Body of pancreas (tissue), 4 donors: ENCODE measurements at regions not wholly inside any gene's neighbourhood (a gene's known extent, or its start where the extent isn't known, plus 50 kb on each side); places are given as distances from the start of the nearest gene placed in this dataset.

Experiments
- ATAC-seq: fragments of 150-250 bp; one replicate; pipeline ENCODE4 v1.9.1; 2016
- DNase-seq, 4 donors: peaks; one replicate each; pipeline ENCODE4 v3.0.0-alpha.2; 2019
- H3K27ac ChIP-seq, 4 donors: fragments of 200-600 bp; sonication (generic); 1 replicate in 3 of 4; 2 replicates in 1 of 4; pipeline versions ENCODE4 v1.5.1 to v1.6.1; 2016 to 2019; ENCODE audit warnings: mild to moderate bottlenecking in 1 of 4, mixed read lengths in 1 of 4, moderate library complexity in 1 of 4
- H3K27me3 ChIP-seq, 2 donors: fragments of 200-600 bp; sonication (generic); one replicate each; pipeline ENCODE4 v1.6.0; 2016; ENCODE audit warnings: mild to moderate bottlenecking in 1 of 2
- H3K36me3 ChIP-seq, 2 donors: fragments of 200-600 bp; sonication (generic); replicated peaks in 1 of 2; 2 replicates each; pipeline ENCODE4 v1.5.1; 2016; ENCODE audit warnings: low read depth in 2 of 2; ENCODE audit not compliant: insufficient read depth in 1 of 2
- H3K4me1 ChIP-seq: fragments of 200-600 bp; sonication (generic); one replicate; pipeline ENCODE4 v1.6.0; 2016
- H3K4me3 ChIP-seq, 2 donors: fragments of 200-600 bp; sonication (generic); 1 replicate in 1 of 2; 2 replicates in 1 of 2; pipeline ENCODE4 v1.5.1; 2016 to 2019
- H3K9me3 ChIP-seq, 3 donors: fragments of 200-600 bp; sonication (generic); 1 replicate in 2 of 3; 2 replicates in 1 of 3; pipeline ENCODE4 v1.5.1; 2016
- POLR2A ChIP-seq, 3 donors: fragments of 450-650 bp; IDR thresholded peaks; one replicate each; pipeline ENCODE4 v1.6.1; 2016; ENCODE audit warnings: antibody characterized with exemption in 3 of 3, mild to moderate bottlenecking in 2 of 3
- WGBS, 2 donors: methylation state at CpG; one replicate each; pipeline ENCODE4 v1.1.5; 2017; 5-methylcytosine and 5-hydroxymethylcytosine counted together
- intact Hi-C: fragments of 100-400 bp; cut with DNase I; formaldehyde crosslinking; loops from one replicate; pipeline ENCODE4 v1.15.1; 2023
- TF ChIP-seq, protein P1 (sequence below), 7 experiments: fragments of 450-650 bp in 4 of 7; fragments of 200-600 bp in 3 of 7; sonication (generic) in 3 of 7; IDR thresholded peaks; one replicate each; pipeline ENCODE4 v1.5.1; 2016 to 2019; ENCODE audit warnings: antibody characterized with exemption in 7 of 7

DNA sequence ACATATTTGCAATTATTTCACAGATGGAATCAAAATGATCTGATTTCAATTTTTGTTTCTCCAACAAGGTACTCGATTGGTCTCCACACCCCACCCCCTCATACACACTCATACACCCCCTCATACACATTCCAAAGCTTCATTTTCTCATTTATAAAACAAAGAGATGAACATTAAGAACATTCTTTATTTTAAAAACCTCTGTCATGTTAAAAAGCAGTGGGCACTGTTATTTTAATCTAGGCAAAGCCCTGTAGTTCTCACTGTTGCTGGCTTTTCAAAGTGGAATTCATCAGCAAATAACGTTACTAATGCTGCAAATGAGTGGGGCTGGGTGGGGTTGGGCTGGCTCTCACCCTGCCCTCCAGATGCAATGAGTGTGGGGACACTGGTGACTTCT is 289.6 kb upstream of the ASIC2 start:
- Histone ChIP-seq H3K36me3 (no peaks in the 10 kb centered on the region), H3K4me3 (no peak overlapping the region), H3K27me3 (no peaks in the 10 kb centered on the region), H3K4me1 (no peaks in the 10 kb centered on the region), H3K27ac (no peak overlapping the region), H3K9me3 (no peaks in the 10 kb centered on the region)
- TF ChIP-seq, protein P1, sequence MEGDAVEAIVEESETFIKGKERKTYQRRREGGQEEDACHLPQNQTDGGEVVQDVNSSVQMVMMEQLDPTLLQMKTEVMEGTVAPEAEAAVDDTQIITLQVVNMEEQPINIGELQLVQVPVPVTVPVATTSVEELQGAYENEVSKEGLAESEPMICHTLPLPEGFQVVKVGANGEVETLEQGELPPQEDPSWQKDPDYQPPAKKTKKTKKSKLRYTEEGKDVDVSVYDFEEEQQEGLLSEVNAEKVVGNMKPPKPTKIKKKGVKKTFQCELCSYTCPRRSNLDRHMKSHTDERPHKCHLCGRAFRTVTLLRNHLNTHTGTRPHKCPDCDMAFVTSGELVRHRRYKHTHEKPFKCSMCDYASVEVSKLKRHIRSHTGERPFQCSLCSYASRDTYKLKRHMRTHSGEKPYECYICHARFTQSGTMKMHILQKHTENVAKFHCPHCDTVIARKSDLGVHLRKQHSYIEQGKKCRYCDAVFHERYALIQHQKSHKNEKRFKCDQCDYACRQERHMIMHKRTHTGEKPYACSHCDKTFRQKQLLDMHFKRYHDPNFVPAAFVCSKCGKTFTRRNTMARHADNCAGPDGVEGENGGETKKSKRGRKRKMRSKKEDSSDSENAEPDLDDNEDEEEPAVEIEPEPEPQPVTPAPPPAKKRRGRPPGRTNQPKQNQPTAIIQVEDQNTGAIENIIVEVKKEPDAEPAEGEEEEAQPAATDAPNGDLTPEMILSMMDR (IDR thresholded peaks at IDR 0.05), result no peak
- TF ChIP-seq POLR2A (IDR thresholded peaks at IDR 0.05), result no peak
- WGBS, 2 donors, result 36 to 47% methylated on average over 2 of the region's 2 CpGs
- ATAC-seq, result no peak
- no peak for DNase-seq
- intact Hi-C loops, result no loop called here

DNA sequence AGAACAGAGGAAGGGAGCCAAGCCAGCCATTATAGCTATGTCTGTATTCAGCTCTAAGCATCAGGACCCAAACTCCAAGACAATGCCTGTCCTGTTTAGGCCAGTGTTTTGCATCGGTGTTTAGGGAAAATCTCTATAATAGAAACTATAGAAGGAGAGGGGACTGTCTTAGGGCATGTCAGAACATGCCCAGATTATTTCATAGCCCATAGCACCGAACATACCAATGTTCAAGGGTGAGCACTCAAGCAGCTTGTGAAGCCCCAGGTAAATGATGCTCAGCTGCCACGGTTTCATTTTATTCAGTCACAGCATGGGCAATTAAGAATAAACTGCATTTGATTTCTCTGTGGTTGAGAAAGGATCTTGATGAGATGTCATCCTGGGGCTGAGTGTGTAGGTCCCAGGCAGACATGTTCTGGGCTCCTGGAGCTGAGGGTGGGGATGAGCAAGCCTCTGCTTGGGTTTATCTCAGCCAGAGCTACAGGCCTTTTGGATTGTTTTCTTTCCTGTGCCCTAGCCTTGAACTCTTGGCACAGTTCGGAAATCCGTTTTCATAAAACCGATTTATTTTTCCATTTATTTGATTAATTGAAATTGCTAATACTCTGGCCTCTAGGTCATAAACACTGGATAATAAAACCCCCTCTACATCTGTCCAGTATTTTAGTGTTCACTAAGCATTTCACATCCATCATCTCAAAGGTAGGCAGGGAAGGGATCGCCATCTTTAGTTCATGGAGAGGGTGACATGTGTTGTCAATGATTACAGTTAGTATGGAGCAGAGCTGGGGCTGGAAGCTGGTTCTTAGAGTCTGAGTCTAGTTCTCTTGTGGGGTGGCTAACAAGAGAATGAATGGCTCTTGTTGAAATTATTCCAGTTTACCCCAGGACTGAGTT is 290.7 kb upstream of the ASIC2 start:
- Histone ChIP-seq H3K27me3 (no peaks in the 10 kb centered on the region), H3K36me3 (no peaks in the 10 kb centered on the region), H3K27ac (no peak overlapping the region), H3K4me3 (no peak overlapping the region), H3K4me1 (no peaks in the 10 kb centered on the region), H3K9me3 (no peaks in the 10 kb centered on the region)
- DNase-seq, result no peak
- WGBS, 2 donors, result 50 to 59% methylated on average over 7 of the region's 7 CpGs
- intact Hi-C loops, result no loop called here
- TF ChIP-seq, protein P1 (IDR thresholded peaks at IDR 0.05), result no peak
- no peak for TF ChIP-seq POLR2A (IDR thresholded peaks at IDR 0.05)
- no peak for ATAC-seq

DNA sequence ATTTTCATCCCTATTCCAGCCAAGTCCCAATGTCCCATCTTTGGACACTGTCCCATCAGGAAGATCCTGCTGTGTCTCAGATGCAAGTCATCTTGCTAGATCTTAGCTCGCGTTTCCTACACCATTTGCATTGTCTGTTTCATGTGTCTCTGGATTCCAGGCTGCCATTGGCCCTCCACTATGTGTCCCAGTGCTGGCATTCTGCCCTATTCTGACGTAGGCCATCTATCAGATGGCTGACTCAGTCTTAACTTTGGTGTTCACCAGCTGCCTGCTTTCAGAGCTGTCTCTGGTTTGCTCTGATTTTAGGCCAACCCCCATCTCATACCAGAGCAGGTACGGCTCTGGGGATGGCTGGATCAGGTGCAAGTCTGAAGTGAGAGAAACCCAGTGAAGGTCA is 300.9 kb upstream of the ASIC2 start:
- Histone ChIP-seq H3K4me1 (no peaks in the 10 kb centered on the region), H3K27me3 (no peaks in the 10 kb centered on the region), H3K27ac (no peak overlapping the region), H3K36me3 (no peaks in the 10 kb centered on the region), H3K4me3 (no peak overlapping the region), H3K9me3 (no peaks in the 10 kb centered on the region)
- 45 to 70% methylated on average over 4 of the region's 4 CpGs for WGBS, 2 donors
- intact Hi-C loops, result no loop called here
- DNase-seq (peak in 2 of 4 donors; percentile 12 to 14), ATAC-seq (no peak)
- TF ChIP-seq, protein P1 (IDR thresholded peaks at IDR 0.05), result no peak
- TF ChIP-seq POLR2A (IDR thresholded peaks at IDR 0.05), result no peak

DNA sequence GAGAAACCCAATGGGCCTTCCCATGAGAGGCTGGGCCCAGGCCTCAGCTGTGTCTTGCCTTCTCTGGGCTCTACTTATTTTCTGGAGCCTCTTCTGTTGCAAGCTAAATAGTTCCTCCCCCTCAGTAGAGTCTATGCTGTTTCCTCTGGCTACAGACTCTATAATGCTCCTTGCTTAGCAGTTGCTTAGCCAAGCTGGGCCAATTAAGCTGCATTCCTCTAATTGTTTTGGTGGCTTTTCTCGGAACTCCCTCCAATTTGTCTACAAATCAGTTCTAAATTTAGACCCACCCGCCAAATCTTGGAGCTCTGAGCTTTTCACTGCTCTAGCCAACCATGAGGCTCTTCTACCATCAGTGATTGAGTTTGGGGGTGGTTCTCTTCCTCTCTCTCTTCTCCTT is 302.7 kb upstream of the ASIC2 start:
- H3K27ac ChIP-seq, result no peak overlapping the region
- no peaks in the 10 kb centered on the region for H3K4me1 ChIP-seq
- H3K9me3 ChIP-seq, result no peaks in the 10 kb centered on the region
- intact Hi-C loops, result no loop called here
- WGBS, 2 donors, result 53 to 69% methylated on average over 2 of the region's 2 CpGs
- TF ChIP-seq POLR2A (IDR thresholded peaks at IDR 0.05), result no peak
- TF ChIP-seq, protein P1 (IDR thresholded peaks at IDR 0.05), result no peak
- no peak overlapping the region for H3K4me3 ChIP-seq
- ATAC-seq (no peak), DNase-seq (no peak)
- H3K36me3 ChIP-seq, result no peaks in the 10 kb centered on the region
- no peaks in the 10 kb centered on the region for H3K27me3 ChIP-seq

DNA sequence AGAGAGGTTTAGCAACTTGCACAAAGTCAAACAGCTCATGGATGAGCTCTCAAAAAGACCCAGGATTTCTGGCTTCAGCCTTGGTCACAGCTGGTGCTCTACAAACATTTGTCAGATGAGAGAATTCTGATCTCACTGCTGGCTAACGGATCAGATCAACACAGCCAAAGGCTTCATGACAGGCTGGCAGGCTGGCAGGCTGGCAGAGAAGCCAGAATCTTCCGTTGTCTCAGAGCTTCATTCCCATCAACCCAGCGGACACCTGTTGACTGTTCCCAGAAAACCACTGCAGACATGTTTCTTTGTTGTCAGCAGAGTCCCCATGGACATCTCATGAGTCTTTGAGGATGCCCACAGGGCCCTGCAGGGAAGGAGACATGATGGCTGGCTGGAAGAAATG is 303.8 kb upstream of the ASIC2 start:
- intact Hi-C loops, result no loop called here
- no peaks in the 10 kb centered on the region for H3K36me3 ChIP-seq
- no peak overlapping the region for H3K4me3 ChIP-seq
- H3K9me3 ChIP-seq, result no peaks in the 10 kb centered on the region
- DNase-seq (no peak), ATAC-seq (no peak)
- H3K27ac ChIP-seq, result no peak overlapping the region
- TF ChIP-seq POLR2A (IDR thresholded peaks at IDR 0.05), result no peak
- TF ChIP-seq, protein P1 (IDR thresholded peaks at IDR 0.05), result no peak
- H3K4me1 ChIP-seq, result no peaks in the 10 kb centered on the region
- WGBS, 2 donors, result 43 to 63% methylated on average over 3 of the region's 3 CpGs
- H3K27me3 ChIP-seq, result no peaks in the 10 kb centered on the region
